Lower lobe of right lung (tissue), 2 donors: ENCODE measurements at regions not wholly inside any gene's neighbourhood (a gene's known extent, or its start where the extent isn't known, plus 50 kb on each side); places are given as distances from the start of the nearest gene placed in this dataset.

Source experiments
- ATAC-seq, 2 donors: fragments of 200-7000 bp; cut with Tn5 transposase; one replicate each; pipeline ENCODE4 v1.9.1; 2020 to 2022; ENCODE audit warnings: mild to moderate bottlenecking in 2 of 2, moderate library complexity in 2 of 2
- DNase-seq: peaks from one replicate; pipeline ENCODE4 v3.0.0-alpha.2; 2020
- H3K27ac ChIP-seq: fragments of 200-600 bp; one replicate; pipeline ENCODE4 v1.8.0; 2022
- H3K27me3 ChIP-seq: fragments of 200-600 bp; one replicate; pipeline ENCODE4 v1.8.0; 2022; ENCODE audit warnings: low read depth
- H3K36me3 ChIP-seq: fragments of 200-600 bp; one replicate; pipeline ENCODE4 v1.8.0; 2022; ENCODE audit warnings: mild to moderate bottlenecking
- H3K4me1 ChIP-seq: fragments of 200-600 bp; one replicate; pipeline ENCODE4 v1.8.0; 2022
- H3K4me3 ChIP-seq: fragments of 200-600 bp; one replicate; pipeline ENCODE4 v1.8.0; 2022; ENCODE audit warnings: mild to moderate bottlenecking
- H3K9me3 ChIP-seq: fragments of 200-600 bp; one replicate; pipeline ENCODE4 v1.8.0; 2022
- CTCF ChIP-seq: fragments of 200-600 bp; IDR thresholded peaks from one replicate; pipeline ENCODE4 v1.8.0; 2022; ENCODE audit warnings: antibody characterized with exemption, mild to moderate bottlenecking
- intact Hi-C: fragments of 100-400 bp; cut with DNase I; formaldehyde crosslinking; loops from one replicate; pipeline ENCODE4 v1.11.0; 2022
- donor health status: DM: no; HTN: yes; CAD: no; lungs with severe emphysema.

- H3K36me3 ChIP-seq: no peaks in the 10 kb centered on the region
- intact Hi-C loops: no loop called here
- TF ChIP-seq CTCF: no peak
- no peaks in the 10 kb centered on the region for H3K4me1 ChIP-seq
- DNase-seq (no peak), ATAC-seq (no peak)
- no peak overlapping the region for H3K4me3 ChIP-seq
- H3K9me3 ChIP-seq: peaks cover 15% of the 10 kb centered on the region
- no peak overlapping the region for H3K27ac ChIP-seq
- H3K27me3 ChIP-seq: no peaks in the 10 kb centered on the region
Observed at GRCh38 chr3:13179181-13179580, 106.0 kb upstream of the IQSEC1 start.

- intact Hi-C loops: no loop called here
- Histone ChIP-seq H3K4me1 (no peaks in the 10 kb centered on the region), H3K9me3 (peaks cover 15% of the 10 kb centered on the region), H3K36me3 (no peaks in the 10 kb centered on the region), H3K27ac (no peak overlapping the region), H3K27me3 (no peaks in the 10 kb centered on the region), H3K4me3 (no peak overlapping the region)
- DNase-seq (no peak), ATAC-seq (no peak)
- TF ChIP-seq CTCF: no peak
Observed at GRCh38 chr3:13178107-13178506, 104.9 kb upstream of the IQSEC1 start.

- intact Hi-C loops: no loop called here
- no peak for TF ChIP-seq CTCF
- no peak overlapping the region for H3K4me3 ChIP-seq
Observed at GRCh38 chr3:13177641-13178040, 104.4 kb upstream of the IQSEC1 start.

GRCh38 chr3:13177236-13177635 is 104.0 kb upstream of the IQSEC1 start:
- DNase-seq: no peak
- intact Hi-C loops: no loop called here
- TF ChIP-seq CTCF: no peak

More at GRCh38 chr3:13177641-13178040, 104.4 kb upstream of the IQSEC1 start:
- Histone ChIP-seq H3K27me3 (no peaks in the 10 kb centered on the region), H3K4me1 (no peaks in the 10 kb centered on the region), H3K9me3 (peaks cover 15% of the 10 kb centered on the region), H3K36me3 (no peaks in the 10 kb centered on the region), H3K27ac (no peak overlapping the region)
- no peak for ATAC-seq
- DNase-seq: no peak

GRCh38 chr3:13176445-13176844 is 103.2 kb upstream of the IQSEC1 start:
- DNase-seq (no peak), ATAC-seq (no peak)
- intact Hi-C loops: no loop called here
- TF ChIP-seq CTCF: no peak
- Histone ChIP-seq H3K27me3 (no peaks in the 10 kb centered on the region), H3K4me1 (no peaks in the 10 kb centered on the region), H3K27ac (no peak overlapping the region), H3K4me3 (no peak overlapping the region), H3K9me3 (peaks cover 15% of the 10 kb centered on the region), H3K36me3 (no peaks in the 10 kb centered on the region)

More at GRCh38 chr3:13177236-13177635, 104.0 kb upstream of the IQSEC1 start:
- Histone ChIP-seq H3K4me1 (no peaks in the 10 kb centered on the region), H3K27ac (no peak overlapping the region), H3K4me3 (no peak overlapping the region), H3K27me3 (no peaks in the 10 kb centered on the region), H3K36me3 (no peaks in the 10 kb centered on the region), H3K9me3 (peaks cover 15% of the 10 kb centered on the region)
- ATAC-seq: no peak

GRCh38 chr3:13174803-13175135 is 101.5 kb upstream of the IQSEC1 start:
- no peak for TF ChIP-seq CTCF
- H3K9me3 ChIP-seq: peaks cover 15% of the 10 kb centered on the region
- H3K27ac ChIP-seq: no peak overlapping the region
- intact Hi-C loops: no loop called here
- ATAC-seq: no peak
- DNase-seq: no peak
- no peaks in the 10 kb centered on the region for H3K27me3 ChIP-seq
- no peaks in the 10 kb centered on the region for H3K4me1 ChIP-seq
- H3K36me3 ChIP-seq: no peaks in the 10 kb centered on the region
- H3K4me3 ChIP-seq: no peak overlapping the region
